ENCODE measurements at regions not wholly inside any gene's neighbourhood (a gene's known extent, or its start where the extent isn't known, plus 50 kb on each side); places are given as distances from the start of the nearest gene placed in this dataset.

GRCh38 chr13:26468265-26468801 is 89.2 kb upstream of the WASF3 start:
- TF ChIP-seq FOXP2 (optimal IDR thresholded peaks at IDR 0.05; ENCODE audit: borderline replicate concordance, extremely low read depth, extremely low read length, insufficient read depth) (no peak), SIN3A (IDR thresholded peaks at IDR 0.05; ENCODE audit: borderline replicate concordance, insufficient read depth, low read length) (no peak), POLR2AphosphoS5 (IDR thresholded peaks at IDR 0.05; ENCODE audit: low read depth, low read length) (no peak), TAF1 (IDR thresholded peaks at IDR 0.05; ENCODE audit: borderline replicate concordance, insufficient read depth, low read length) (no peak)
- TF ChIP-seq, protein P1, sequence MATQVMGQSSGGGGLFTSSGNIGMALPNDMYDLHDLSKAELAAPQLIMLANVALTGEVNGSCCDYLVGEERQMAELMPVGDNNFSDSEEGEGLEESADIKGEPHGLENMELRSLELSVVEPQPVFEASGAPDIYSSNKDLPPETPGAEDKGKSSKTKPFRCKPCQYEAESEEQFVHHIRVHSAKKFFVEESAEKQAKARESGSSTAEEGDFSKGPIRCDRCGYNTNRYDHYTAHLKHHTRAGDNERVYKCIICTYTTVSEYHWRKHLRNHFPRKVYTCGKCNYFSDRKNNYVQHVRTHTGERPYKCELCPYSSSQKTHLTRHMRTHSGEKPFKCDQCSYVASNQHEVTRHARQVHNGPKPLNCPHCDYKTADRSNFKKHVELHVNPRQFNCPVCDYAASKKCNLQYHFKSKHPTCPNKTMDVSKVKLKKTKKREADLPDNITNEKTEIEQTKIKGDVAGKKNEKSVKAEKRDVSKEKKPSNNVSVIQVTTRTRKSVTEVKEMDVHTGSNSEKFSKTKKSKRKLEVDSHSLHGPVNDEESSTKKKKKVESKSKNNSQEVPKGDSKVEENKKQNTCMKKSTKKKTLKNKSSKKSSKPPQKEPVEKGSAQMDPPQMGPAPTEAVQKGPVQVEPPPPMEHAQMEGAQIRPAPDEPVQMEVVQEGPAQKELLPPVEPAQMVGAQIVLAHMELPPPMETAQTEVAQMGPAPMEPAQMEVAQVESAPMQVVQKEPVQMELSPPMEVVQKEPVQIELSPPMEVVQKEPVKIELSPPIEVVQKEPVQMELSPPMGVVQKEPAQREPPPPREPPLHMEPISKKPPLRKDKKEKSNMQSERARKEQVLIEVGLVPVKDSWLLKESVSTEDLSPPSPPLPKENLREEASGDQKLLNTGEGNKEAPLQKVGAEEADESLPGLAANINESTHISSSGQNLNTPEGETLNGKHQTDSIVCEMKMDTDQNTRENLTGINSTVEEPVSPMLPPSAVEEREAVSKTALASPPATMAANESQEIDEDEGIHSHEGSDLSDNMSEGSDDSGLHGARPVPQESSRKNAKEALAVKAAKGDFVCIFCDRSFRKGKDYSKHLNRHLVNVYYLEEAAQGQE (IDR thresholded peaks at IDR 0.05; ENCODE audit: insufficient read depth in 1 of 2, low read depth in 2 of 2, low read length in 2 of 2), result no peak

- no peak for TF ChIP-seq TAF1 (IDR thresholded peaks at IDR 0.05; ENCODE audit: borderline replicate concordance, insufficient read depth, low read length)
- TF ChIP-seq SIN3A (IDR thresholded peaks at IDR 0.05; ENCODE audit: borderline replicate concordance, insufficient read depth, low read length), result no peak
- no peak for TF ChIP-seq POLR2AphosphoS5 (IDR thresholded peaks at IDR 0.05; ENCODE audit: low read depth, low read length)
- TF ChIP-seq, protein P1 (IDR thresholded peaks at IDR 0.05; ENCODE audit: insufficient read depth in 1 of 2, low read depth in 2 of 2, low read length in 2 of 2), result no peak
- TF ChIP-seq FOXP2 (optimal IDR thresholded peaks at IDR 0.05; ENCODE audit: borderline replicate concordance, extremely low read depth, extremely low read length, insufficient read depth), result no peak
These were observed 87.9 kb upstream of the WASF3 start for GRCh38 chr13:26469602-26470001.

DNA sequence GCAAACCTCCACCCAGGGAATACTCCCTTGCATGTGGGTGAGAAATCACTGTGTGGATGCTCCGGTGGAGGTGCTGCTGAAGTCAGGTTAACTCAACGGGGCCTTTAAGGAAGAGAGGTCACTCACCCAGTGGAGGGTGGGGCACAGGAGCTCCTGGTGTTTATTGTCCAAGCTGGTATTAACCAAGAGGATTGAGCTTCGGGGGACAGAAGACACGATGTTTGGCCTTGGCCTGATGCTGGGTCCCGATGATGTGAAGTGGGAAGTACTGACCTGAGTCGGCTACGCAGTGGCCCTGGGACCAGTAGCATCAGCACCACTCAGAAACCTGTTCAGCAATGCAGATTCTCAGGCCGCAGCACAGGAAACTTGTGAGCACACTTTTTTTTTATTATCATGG is 85.7 kb upstream of the WASF3 start:
- TF ChIP-seq, protein P1 (IDR thresholded peaks at IDR 0.05; ENCODE audit: insufficient read depth in 1 of 2, low read depth in 2 of 2, low read length in 2 of 2), result no peak
- no peak for TF ChIP-seq TAF1 (IDR thresholded peaks at IDR 0.05; ENCODE audit: borderline replicate concordance, insufficient read depth, low read length)
- TF ChIP-seq SIN3A (IDR thresholded peaks at IDR 0.05; ENCODE audit: borderline replicate concordance, insufficient read depth, low read length), result no peak
- no peak for TF ChIP-seq POLR2AphosphoS5 (IDR thresholded peaks at IDR 0.05; ENCODE audit: low read depth, low read length)
- no peak for TF ChIP-seq FOXP2 (optimal IDR thresholded peaks at IDR 0.05; ENCODE audit: borderline replicate concordance, extremely low read depth, extremely low read length, insufficient read depth)

DNA sequence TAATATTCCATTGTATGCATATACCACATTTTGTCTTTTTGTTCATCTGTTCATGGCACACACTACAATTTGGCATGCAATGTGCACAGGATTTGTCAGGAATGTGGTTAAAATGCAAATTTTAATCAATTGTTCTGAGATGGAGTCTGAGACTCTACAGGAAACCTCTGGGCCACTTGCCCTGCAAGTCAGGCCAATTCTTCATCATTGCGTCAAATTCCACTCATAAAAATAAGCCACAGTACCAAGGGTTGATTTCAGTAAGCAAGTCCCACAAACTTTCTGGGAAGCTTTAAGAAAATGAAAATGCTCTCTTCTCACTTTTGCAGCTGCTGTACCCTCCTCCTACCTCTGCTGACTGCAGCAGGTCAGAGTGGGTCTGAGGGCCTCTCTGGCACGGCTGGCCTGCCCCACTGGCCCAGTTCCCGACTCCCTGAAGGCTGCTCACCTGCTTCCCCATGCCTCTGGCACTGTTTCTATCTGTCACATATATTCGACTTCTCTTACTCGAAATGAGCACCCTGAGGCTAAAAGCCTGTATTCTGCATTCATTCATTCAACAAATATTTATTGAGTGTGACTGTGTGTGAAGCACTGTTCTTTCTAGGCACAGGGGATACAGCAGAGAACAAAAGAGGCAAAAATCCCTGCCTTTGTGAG is 83.8 kb upstream of the WASF3 start:
- no peak for TF ChIP-seq SIN3A (IDR thresholded peaks at IDR 0.05; ENCODE audit: borderline replicate concordance, insufficient read depth, low read length)
- TF ChIP-seq, protein P1 (IDR thresholded peaks at IDR 0.05; ENCODE audit: insufficient read depth in 1 of 2, low read depth in 2 of 2, low read length in 2 of 2), result no peak
- TF ChIP-seq TAF1 (IDR thresholded peaks at IDR 0.05; ENCODE audit: borderline replicate concordance, insufficient read depth, low read length), result no peak
- no peak for TF ChIP-seq POLR2AphosphoS5 (IDR thresholded peaks at IDR 0.05; ENCODE audit: low read depth, low read length)
- no peak for TF ChIP-seq FOXP2 (optimal IDR thresholded peaks at IDR 0.05; ENCODE audit: borderline replicate concordance, extremely low read depth, extremely low read length, insufficient read depth)
